NCI-H187 treated with DMSO at 0.1 percent for 48 hours (cell line): ENCODE measurements at regions not wholly inside any gene's neighbourhood (a gene's known extent, or its start where the extent isn't known, plus 50 kb on each side); places are given as distances from the start of the nearest gene placed in this dataset.

Experiments
- DNase-seq: peaks from one replicate; lab custom pipeline; 2025; lab: John Stamatoyannopoulos, UW

DNA sequence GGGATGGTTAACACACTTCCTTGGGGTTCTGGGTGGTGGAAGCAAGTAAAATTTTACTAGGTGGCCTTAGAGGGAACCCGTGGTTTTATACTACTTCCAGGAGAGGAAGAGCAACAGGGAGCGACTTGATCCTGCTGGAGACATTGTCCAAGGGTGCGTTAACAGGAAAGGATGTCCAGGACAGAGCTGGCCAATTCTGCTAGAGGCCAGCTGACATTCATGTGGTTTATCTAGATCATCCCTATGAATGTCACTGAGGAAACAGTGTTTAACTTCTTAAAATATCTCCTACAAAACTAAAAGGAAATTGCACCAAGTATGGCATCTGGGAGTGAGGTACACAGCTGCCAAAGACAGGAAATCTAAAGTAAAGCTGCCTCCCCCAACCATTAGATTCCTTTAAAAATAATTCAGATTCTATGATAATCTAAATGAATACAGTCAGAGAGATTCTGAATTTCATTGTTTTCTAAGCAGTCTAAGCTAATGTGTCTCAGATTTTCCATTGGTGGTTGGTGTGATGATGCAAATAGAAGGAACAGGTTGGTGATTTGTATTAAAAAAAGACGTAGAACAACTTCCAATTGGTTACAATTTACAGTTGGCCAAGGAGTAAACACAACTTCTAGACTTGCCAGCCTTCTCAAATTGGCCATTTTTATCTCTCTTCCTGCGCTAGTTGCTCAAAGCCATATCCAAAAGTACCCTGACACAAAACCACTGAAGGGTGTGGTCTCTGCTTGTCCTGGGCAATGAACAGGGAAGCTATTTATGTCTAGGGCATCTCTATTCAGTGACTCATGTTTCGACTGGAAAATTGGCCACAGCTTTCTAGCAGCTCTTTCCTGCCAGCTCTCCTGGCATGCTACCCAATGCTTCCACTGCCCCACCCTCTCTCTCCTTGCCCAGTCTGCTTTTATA lies 574.7 kb upstream of the MEF2C start:
- no peak for DNase-seq

DNA sequence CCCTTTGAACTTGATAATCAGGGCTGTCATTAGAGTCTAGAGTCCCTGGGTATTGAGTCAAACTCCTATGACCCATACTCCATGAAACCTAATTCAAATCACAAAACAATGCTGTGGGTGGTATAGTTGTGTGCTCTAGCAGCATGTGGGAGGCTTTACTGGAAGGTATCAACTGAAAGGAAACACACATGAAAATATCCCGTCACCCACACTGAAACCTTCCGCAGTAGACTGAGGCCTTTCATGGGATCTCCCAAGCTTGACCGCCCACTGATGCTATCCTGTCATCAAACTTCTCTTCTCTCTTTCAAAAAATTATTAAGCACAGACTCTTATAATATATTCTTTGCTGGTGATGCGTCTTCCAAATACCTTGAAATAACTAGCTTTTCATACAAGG lies 569.1 kb upstream of the MEF2C start:
- DNase-seq: no peak

DNA sequence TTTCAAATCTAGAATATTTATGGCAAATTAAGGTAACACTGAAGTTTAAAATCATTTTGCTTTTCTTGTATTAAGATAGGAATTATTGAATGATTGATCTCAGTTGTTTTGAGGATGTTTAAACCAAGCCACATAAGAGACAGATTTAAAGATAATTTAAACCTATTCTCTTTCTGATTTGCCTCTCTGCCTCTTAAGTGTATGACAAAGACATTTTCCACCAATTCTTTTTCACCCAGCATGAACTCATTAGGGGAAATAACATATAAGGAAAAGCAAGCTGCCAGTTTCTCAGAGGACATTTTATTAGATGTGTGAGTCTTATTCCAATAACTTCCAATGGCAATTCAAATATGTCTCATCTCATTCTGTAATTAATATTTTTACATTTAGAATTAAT lies 568.3 kb upstream of the MEF2C start:
- no peak for DNase-seq

DNA sequence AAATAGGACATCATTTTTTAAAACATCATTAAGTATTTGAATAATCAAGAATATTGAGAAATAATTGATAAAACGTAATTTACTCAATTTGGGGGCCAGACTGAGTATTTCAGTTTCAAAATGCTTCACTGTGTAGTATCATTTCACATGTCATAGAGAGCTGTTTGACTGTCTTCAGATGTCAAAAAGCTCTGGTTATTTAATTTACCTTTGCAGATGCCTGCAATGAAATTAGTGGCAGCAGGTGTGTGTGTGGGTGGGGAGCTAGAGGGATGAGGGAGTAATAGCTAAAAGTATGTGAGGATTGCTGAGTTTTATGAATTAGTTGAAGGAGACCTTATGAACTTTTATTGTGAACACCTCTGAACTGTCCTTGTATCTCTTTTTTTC lies 567.2 kb upstream of the MEF2C start:
- DNase-seq: no peak

DNA sequence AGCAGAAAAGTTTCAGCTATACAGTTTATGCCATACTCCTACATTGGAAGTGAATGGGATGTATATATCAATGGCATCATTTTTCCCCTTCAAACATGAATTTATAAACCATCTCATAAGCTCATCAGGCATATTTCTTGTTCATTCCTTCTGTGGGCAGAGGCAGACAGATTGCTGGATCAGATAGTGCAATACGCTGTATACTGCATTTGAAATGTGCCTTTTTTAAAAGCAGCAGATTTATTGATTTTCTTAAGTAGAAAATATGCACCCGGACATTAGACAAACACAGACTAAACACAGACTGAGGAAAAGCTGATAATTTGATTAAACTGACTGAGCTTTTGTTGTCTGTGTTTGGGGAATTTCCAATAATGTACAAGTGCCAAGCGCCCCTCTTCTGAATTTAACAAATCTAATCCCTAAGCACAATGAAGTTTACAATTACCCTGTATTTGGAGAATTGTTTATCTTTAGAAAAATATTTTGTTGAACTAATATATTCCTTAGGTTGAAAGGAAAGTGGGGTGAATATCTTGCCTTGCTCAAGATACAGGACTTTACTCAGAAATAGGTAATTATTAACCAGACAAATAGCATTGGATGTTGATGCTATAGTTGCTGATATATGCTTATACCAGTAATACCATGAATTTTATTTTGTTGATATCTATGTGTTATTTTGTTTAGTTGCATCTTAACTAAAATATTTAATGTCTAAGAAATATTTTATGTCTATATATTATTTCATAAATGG lies 566.6 kb upstream of the MEF2C start:
- DNase-seq: no peak

DNA sequence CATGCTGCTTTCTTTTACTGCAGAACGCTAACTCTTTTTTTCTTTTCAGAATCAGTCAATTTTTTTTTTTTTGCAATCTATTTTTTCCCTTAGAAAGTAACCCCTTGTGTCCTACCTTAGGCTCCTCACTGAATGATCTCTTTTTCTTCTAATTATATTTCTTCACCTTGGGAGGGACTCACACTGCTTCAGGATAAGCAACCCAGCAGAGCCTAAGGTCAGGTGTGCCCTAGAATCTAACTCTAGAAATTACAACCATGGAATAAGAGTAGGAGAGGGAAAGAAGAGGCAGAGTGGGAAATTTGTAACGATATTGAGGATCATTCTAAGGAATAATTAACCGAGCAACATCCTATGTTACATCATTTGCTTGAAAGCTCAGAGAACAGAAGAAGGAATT lies 564.0 kb upstream of the MEF2C start:
- no peak for DNase-seq

DNA sequence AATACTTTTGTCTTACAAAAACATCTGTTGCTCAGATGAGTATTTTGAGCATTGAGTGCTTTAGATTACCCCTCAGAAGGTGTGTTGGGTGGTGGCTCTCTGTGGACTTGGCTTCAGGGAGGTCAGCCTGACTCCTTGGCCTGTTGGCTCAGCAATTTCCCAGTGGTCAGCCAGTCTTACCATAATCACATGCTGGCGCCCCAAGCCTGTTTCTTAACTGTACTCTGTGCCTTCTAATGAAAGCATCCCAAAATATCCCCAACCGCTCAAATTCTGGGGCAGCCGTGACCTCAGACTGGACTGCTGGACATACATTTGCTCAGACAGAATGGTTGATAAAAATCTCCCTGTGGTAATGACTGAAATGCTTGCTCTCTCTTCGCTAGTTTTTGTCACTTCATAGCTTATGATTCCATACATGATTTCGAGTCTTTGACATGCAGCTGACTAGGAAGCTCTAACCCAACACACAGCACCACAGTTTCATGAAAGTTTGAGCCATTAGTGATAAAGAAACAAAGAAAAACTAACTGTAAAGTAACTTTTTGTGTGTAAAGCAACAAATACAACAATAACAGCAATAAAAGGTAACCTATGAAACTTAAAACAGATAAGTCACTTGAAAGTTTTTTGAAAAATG lies 562.2 kb upstream of the MEF2C start:
- DNase-seq: no peak

DNA sequence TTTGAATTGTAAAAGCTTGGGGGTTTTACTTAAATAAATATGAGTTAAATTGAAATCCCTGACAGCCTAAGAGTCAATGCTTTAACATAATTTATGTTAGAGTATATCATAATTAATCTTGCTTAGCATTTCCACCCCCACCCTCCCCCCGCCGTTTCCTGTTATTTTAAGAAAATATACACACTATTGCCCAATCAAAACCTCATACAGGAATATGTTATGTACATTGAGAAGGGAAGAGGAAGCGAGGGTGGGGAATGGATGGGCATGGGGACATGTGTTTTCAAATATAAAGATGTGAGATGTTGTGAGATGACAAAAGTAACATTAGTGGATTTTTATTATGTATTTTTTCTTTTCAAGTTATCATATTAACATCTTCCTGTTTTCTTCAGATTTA lies 561.1 kb upstream of the MEF2C start:
- DNase-seq: no peak

DNA sequence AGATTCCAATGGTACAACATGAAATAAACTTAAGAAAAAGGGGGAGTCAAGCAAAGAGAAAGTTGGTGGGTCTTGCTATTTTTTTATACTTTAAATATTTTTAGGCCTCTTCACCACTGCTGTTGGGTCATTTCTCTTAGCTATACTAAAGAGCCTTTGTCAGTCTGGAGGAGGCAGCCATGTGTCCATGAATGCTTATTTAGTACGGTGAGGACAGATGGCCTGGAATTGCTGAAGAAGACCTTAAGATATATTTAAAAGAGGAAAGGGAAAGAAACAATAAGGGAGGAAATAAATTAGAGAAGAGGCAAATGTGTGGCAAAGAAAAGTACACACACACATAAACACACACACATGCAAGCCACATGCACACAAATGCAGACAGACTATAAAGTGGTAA lies 560.5 kb upstream of the MEF2C start:
- no peak for DNase-seq

DNA sequence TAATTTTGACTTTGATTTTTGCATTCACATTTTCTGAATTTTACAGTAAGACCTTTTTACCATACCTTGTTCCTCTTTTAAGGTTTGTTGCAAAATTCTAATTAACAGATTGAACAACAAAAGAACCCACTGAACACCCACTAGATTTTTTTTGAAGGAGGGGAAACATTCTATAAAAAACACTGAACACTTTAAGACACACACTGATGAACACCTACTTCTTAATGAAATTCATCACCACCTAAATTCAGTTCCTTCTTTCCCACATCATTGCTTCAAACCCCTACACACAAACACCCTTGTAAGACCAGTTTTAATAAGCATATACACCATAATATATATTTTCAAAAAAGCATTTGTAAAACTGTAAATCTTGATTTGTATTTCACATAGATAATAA lies 559.0 kb upstream of the MEF2C start:
- DNase-seq: no peak

DNA sequence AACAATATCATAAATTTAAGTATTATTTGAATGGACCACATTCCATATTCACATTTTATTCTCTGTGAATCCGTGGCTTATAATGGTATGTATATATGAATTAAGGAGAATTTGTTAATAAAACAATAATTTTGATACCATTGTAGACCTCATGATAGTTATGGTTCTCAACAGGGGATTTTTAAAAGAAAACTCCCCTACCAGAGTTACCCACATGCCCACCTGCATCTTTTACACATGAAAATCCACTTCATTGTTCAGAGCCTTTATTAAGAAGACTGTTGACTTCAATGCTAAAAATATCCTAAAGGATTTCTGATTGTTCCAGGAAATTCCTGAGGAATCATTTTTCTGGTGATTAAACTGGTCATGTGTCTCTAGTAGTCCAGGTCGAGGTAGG lies 557.7 kb upstream of the MEF2C start:
- DNase-seq: no peak

DNA sequence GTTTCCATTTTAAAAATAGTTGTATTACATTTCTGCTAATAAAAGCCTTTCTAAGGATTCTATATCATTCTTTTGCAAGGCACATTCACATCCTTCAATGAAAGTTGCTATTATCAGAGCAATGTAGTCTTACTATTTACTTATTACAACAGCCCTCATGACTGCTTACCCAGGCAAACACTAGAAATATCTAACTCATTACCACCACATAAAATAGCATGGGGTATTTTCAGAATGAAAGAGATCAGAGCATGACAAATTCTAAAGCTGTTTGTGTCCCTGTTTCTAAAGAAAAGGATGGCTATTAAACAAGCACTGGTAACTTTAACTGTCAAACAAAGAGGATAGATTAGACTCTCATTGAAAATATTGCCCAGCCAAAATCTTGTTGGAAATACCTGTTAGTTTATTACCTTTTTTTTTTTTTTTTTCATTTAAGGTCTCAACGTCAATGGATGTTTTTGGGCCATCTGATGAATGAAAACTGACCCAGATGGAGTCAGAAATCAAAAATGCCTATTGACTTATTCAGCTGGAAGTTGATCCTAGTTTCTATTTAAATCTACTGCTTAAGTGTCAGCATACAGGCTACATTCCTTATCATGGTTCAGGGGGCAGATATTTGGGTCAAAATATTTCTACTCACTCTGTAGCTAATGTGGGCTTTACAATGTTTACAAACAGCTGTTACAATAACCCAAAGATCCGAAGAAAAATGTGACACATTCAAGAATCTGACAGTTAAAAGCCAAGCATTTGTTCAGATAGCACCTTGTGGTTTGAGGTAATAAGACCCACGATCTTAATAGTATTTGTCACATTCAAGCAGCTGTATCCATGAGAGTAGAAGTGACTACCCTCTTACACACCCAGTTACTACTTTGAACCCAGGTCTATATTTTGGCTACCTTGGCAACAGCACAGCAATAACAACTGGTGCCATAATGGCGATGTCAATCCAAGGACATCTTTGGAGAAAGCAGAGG lies 554.8 kb upstream of the MEF2C start:
- DNase-seq: no peak

DNA sequence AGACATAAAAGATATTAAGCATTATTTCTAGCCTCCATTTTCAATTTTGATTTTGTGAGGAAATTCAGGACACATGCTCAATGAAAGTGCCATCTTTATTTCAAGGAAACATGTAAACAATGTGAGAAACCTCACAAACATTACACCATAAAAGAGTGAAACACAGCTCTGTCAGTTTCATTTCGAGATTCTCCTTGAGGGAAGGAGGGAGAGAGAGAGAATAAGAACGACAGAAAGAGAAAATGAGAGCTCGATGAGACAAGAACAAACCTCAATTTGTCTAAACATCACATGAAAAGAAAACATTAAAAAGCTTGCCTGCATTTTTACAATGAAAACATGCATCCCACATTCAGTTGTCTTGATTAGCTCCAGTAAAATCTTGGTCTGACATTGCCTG lies 553.5 kb upstream of the MEF2C start:
- no peak for DNase-seq

DNA sequence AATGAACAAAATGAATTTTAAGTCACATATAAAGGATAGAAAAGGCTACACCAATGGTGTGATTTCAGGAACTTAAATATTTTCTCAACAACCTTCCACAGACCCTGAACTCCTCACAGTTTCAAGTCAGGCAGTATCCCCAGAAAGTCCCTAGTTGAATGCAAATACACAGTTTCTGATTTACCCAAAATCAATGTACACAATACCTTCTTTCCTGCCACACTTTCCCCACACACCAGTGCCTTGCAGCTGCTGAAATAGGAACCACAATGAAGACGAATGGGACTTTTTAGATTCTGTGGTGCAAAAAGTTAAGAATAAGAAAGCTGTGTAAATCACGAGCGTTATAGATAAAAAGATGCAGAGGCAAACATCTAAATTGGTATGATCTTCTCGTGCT lies 552.4 kb upstream of the MEF2C start:
- no peak for DNase-seq

DNA sequence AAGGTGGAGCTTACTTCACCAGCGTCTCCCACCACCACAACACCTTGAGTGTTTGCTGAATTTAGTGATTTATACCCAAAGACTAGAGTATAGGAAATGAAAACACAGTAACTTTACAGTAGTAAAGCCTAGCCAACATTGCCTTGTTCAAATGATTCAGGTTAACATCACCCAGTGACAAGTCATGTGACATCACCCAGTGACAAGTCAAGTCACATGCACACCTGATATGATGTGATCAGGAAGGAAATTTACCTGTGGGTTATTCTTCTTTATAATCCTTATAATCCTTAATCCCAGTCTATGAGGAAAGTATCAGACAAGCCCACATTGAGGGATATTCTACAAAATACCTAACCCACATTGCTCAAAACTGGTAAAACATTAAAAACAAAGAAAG lies 545.6 kb upstream of the MEF2C start:
- DNase-seq: no peak

DNA sequence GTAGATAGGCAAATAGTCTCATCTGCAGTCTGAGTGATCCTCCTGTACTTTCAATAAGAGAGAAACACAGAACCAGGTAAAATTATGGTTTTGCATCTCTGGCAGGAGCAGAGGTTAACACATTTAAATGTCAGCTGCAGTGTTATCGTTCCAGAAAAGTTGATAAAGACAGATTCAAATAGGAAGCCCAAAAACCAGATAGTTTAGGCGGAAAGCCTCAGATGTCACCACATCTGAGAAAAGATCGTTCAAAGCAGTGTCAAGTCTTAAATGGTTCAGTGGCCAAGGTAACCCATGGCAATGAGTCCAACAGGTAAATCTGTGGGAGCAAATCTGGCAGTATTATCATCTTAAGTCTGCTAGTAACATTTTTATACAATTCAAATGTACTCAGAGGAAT lies 542.1 kb upstream of the MEF2C start:
- no peak for DNase-seq

DNA sequence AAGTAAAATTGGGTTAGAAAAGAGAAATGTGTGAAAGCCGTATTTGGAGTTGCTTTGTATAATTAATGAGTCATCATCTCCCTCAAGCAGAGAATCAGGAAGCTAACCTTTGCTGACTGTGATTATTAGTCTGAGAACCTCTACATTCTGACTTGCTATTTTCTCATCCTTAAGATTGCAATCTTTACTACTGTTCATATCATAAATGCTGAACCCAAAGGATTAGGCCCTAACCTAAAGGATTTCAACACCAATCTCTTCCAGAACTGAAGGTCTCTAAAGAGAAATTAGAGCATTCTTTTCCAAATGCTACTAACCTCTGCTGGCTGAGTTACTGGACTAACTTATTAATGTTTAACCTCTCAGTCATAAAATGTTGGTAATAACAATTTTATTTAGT lies 538.1 kb upstream of the MEF2C start:
- DNase-seq: no peak

DNA sequence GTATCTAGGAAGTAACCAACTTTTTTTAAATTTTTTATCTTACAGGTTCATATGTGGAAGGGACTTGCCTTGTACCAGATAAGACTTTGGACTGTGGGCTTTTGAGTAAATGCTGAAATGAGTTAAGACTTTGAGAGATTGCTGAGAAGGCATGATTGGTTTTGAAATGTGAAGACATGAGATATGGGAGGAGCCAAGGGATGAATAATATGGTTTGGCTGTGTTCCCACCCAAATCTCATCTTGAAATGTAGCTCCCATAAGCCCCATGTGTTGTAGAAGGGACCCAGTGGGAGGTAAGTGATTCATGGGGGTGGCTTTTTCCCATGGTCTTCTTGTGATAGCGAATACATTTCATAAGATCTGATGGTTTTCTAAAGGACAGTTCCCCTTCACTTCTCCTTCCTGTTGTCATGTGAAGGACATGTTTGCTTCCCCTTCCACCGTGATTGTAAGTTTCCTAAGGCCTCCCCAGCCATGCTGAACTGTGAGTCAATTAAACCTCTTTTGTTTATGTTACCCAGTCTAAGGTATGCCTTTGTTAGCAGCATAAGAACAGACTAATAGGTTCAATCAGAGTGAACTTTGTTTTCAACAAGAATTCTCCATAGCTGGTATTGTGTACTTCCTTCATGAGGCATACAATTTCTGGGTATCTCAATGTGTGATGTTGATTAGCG lies 535.6 kb upstream of the MEF2C start:
- DNase-seq: no peak

DNA sequence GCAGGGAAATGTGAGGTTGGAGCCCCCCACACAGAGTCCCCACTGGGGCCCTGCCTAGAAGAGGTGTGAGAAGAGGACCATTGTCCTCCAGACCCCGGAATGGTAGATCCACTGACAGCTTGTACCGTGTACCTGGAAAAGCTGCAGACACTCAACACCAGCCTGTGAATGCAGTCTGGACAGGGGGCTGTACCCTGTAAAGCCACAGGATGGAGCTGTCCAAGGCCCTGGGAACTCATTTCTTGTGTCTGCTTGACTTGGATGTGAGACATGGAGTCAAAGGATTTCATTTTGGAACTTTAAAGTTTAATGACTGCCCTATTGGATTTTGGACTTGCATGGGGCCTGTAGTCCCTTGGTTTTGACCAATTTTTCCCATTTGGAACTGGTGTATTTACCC lies 535.0 kb upstream of the MEF2C start:
- DNase-seq: no peak

DNA sequence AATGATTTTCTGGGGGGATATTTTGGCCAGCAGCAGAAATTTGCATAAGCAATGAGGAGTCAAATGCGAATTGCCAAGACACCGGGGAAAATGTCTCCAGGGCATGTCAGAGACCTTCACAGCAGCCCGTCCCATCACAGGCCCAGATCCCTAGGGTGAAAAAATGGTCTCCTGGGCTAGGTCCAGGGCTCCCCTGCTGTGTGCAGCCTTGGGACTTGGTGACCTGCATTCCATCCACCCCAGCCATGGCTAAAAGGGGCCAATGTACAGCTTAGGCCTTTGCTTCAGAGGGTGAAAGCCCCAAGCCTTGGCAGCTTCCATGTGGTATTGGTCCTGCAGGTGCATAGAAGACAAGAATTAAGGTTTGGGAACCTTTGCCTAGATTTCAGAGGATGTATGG lies 534.5 kb upstream of the MEF2C start:
- no peak for DNase-seq

DNA sequence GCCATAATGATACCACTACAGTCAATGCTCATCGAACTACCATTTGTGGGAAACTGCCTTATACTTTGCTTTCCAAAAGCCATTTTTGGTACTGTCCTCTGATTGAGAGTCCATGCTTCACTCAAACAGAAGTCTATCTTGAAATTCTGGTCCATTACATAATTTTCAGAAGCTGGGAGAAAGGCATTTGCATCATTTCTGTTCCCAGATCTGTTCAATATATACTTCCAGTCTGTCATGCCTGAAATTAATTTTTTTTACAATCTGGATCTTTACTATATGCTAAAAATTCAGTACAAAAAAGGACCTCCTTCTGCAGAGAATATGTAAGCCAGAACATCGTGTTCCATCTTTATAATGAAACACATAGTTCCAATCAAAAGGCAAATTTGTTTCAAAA lies 528.9 kb upstream of the MEF2C start:
- no peak for DNase-seq
